SK-N-SH treated with all-trans-retinoic acid at 6 μM for 48 hours (cell line): ENCODE measurements at regions not wholly inside any gene's neighbourhood (a gene's known extent, or its start where the extent isn't known, plus 50 kb on each side); places are given as distances from the start of the nearest gene placed in this dataset.

Source experiments
- ATAC-seq: fragments of 200-7000 bp; cut with Tn5 transposase; 3 replicates; pipeline ENCODE4 v1.9.1; 2020; ENCODE audit warnings: mild to moderate bottlenecking, moderate library complexity
- ARNTL ChIP-seq: fragments of 450-650 bp; formaldehyde crosslinking; IDR thresholded peaks from 2 replicates; pipeline ENCODE4 v1.5.0; 2020; ENCODE audit warnings: low read depth, mild to moderate bottlenecking, moderate library complexity, borderline replicate concordance
- BACH2 ChIP-seq: fragments of 250-450 bp; sonication (Bioruptor Pico); IDR thresholded peaks from 2 replicates; pipeline ENCODE4 v1.9.0; 2021; ENCODE audit warnings: mild to moderate bottlenecking, borderline replicate concordance
- CSDC2 ChIP-seq: fragments of 250-450 bp; sonication (Bioruptor Pico); IDR thresholded peaks from 2 replicates; pipeline ENCODE4 v1.5.0; 2020; ENCODE audit warnings: mild to moderate bottlenecking, moderate library complexity
- ESRRG ChIP-seq: fragments of 250-450 bp; sonication (Bioruptor Pico); IDR thresholded peaks from 2 replicates; pipeline ENCODE4 v1.6.1; 2021; ENCODE audit warnings: mild to moderate bottlenecking
- GLIS3 ChIP-seq: fragments of 250-450 bp; sonication (Bioruptor Pico); IDR thresholded peaks from 2 replicates; pipeline ENCODE4 v1.5.0; 2020; ENCODE audit warnings: mild to moderate bottlenecking, moderate library complexity
- ISL1 ChIP-seq: fragments of 250-450 bp; sonication (Bioruptor Pico); IDR thresholded peaks from 2 replicates; pipeline ENCODE4 v2.1.2; 2022; ENCODE audit warnings: mild to moderate bottlenecking, moderate library complexity
- OSR1 ChIP-seq: fragments of 250-450 bp; sonication (Bioruptor Pico); IDR thresholded peaks from 2 replicates; pipeline ENCODE4 v1.8.0; 2022; ENCODE audit warnings: moderate library complexity, mild to moderate bottlenecking, inconsistent platforms
- PPARA ChIP-seq: fragments of 250-450 bp; sonication (Bioruptor Pico); IDR thresholded peaks from 2 replicates; pipeline ENCODE4 v1.5.0; 2020; ENCODE audit warnings: mild to moderate bottlenecking, borderline replicate concordance
- RARB ChIP-seq: fragments of 250-450 bp; sonication (Bioruptor Pico); IDR thresholded peaks from 2 replicates; pipeline ENCODE4 v1.8.0; 2021; ENCODE audit warnings: mild to moderate bottlenecking, moderate library complexity
- TCF4 ChIP-seq: fragments of 250-450 bp; sonication (Bioruptor Pico); IDR thresholded peaks from 2 replicates; pipeline ENCODE4 v1.8.0; 2021; ENCODE audit warnings: mild to moderate bottlenecking, moderate library complexity, borderline replicate concordance
- TOX ChIP-seq: fragments of 250-450 bp; sonication (Bioruptor Pico); IDR thresholded peaks from 2 replicates; pipeline ENCODE4 v1.8.0; 2021; ENCODE audit warnings: mild to moderate bottlenecking, moderate library complexity, borderline replicate concordance
- ZC3H10 ChIP-seq: fragments of 250-450 bp; sonication (Bioruptor Pico); IDR thresholded peaks from 2 replicates; pipeline ENCODE4 v1.5.1; 2021; ENCODE audit warnings: mild to moderate bottlenecking, moderate library complexity
- ZFP3 ChIP-seq: fragments of 250-450 bp; sonication (Bioruptor Pico); IDR thresholded peaks from 2 replicates; pipeline ENCODE4 v1.5.0; 2020; ENCODE audit warnings: mild to moderate bottlenecking, moderate library complexity
- ZFP30 ChIP-seq: fragments of 450-650 bp; formaldehyde crosslinking; IDR thresholded peaks from 2 replicates; pipeline ENCODE4 v1.5.0; 2022; ENCODE audit warnings: mild to moderate bottlenecking, moderate library complexity
- ZNF565 ChIP-seq: fragments of 450-650 bp; formaldehyde crosslinking; conservative IDR thresholded peaks from 2 replicates; pipeline ENCODE4 v1.5.0; 2020; ENCODE audit warnings: low read depth, mild to moderate bottlenecking, moderate library complexity
- ZNF70 ChIP-seq: fragments of 450-650 bp; formaldehyde crosslinking; IDR thresholded peaks from 2 replicates; pipeline ENCODE4 v1.5.0; 2020; ENCODE audit warnings: mild to moderate bottlenecking, moderate library complexity
- ZNF8 ChIP-seq: fragments of 450-650 bp; formaldehyde crosslinking; IDR thresholded peaks from 2 replicates; pipeline ENCODE4 v1.5.0; 2020; ENCODE audit warnings: mild to moderate bottlenecking, moderate library complexity
- TF ChIP-seq, protein P1 (sequence below): fragments of 250-450 bp; sonication (Bioruptor Pico); IDR thresholded peaks from 2 replicates; pipeline ENCODE4 v1.5.0; 2020; ENCODE audit warnings: mild to moderate bottlenecking, moderate library complexity
- TF ChIP-seq, protein P2 (sequence below): fragments of 250-450 bp; sonication (Bioruptor Pico); IDR thresholded peaks from 2 replicates; pipeline ENCODE4 v1.8.0; 2020; ENCODE audit warnings: mild to moderate bottlenecking, moderate library complexity, borderline replicate concordance
- TF ChIP-seq, protein P3 (sequence below): fragments of 250-450 bp; sonication (Bioruptor Pico); IDR thresholded peaks from 2 replicates; pipeline ENCODE4 v1.5.1; 2020; ENCODE audit warnings: low read depth, mild to moderate bottlenecking, moderate library complexity
- TF ChIP-seq, protein P4 (sequence below): fragments of 250-450 bp; sonication (Bioruptor Pico); IDR thresholded peaks from 2 replicates; pipeline ENCODE4 v1.8.0; 2021; ENCODE audit warnings: low read depth, mild to moderate bottlenecking, moderate library complexity, borderline replicate concordance

DNA sequence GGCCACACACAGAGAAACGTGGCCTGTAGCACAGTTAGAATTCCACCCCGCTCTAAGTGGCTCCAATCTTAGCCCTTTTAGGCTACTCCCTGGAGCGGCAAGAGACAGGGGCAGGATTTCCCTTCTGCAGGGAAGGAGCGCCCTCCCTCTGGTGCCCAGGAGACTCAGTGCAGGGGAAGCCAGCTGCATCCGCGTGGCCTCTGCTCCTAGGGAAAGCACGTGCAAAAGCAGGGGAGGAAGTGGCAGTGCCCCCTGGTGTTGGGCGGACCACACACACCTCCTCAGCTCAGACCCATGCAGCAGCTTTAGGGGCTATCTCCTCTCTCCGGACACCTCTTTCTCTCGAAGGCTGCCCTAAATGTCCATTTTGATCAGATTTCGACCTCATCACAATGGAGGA, 50.0 kb downstream of the SPRING1 start:
- peak; percentile 91 for ATAC-seq

DNA sequence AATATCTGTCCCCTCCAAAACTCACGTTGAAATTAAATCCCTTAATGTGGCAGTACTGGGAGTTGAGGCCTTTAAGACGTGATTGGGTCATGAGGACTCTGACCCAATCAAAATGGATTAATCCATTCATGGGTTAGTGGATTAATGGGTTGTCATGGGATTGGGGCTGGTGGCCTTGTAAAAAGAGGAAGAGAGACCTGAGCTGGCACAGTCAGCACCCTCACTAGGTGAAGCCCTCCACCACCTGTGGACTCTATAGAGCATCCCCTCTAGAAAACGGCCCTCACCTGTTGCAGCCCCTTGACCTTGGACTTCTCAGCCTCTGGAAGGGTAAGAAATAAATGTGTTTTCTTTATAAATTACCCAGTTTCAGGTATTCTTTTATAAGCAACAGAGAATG, 53.0 kb downstream of the SPRING1 start:
- no peak for ATAC-seq
- TF ChIP-seq, protein P1, sequence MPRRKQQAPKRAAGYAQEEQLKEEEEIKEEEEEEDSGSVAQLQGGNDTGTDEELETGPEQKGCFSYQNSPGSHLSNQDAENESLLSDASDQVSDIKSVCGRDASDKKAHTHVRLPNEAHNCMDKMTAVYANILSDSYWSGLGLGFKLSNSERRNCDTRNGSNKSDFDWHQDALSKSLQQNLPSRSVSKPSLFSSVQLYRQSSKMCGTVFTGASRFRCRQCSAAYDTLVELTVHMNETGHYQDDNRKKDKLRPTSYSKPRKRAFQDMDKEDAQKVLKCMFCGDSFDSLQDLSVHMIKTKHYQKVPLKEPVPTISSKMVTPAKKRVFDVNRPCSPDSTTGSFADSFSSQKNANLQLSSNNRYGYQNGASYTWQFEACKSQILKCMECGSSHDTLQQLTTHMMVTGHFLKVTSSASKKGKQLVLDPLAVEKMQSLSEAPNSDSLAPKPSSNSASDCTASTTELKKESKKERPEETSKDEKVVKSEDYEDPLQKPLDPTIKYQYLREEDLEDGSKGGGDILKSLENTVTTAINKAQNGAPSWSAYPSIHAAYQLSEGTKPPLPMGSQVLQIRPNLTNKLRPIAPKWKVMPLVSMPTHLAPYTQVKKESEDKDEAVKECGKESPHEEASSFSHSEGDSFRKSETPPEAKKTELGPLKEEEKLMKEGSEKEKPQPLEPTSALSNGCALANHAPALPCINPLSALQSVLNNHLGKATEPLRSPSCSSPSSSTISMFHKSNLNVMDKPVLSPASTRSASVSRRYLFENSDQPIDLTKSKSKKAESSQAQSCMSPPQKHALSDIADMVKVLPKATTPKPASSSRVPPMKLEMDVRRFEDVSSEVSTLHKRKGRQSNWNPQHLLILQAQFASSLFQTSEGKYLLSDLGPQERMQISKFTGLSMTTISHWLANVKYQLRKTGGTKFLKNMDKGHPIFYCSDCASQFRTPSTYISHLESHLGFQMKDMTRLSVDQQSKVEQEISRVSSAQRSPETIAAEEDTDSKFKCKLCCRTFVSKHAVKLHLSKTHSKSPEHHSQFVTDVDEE (CRISPR knock-in tag) = no peak
- TF ChIP-seq ESRRG = no peak
- TF ChIP-seq, protein P2, sequence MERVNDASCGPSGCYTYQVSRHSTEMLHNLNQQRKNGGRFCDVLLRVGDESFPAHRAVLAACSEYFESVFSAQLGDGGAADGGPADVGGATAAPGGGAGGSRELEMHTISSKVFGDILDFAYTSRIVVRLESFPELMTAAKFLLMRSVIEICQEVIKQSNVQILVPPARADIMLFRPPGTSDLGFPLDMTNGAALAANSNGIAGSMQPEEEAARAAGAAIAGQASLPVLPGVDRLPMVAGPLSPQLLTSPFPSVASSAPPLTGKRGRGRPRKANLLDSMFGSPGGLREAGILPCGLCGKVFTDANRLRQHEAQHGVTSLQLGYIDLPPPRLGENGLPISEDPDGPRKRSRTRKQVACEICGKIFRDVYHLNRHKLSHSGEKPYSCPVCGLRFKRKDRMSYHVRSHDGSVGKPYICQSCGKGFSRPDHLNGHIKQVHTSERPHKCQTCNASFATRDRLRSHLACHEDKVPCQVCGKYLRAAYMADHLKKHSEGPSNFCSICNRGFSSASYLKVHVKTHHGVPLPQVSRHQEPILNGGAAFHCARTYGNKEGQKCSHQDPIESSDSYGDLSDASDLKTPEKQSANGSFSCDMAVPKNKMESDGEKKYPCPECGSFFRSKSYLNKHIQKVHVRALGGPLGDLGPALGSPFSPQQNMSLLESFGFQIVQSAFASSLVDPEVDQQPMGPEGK (CRISPR knock-in tag) = no peak
- TF ChIP-seq ZNF70 (CRISPR knock-in tag) = no peak
- no peak for TF ChIP-seq ZFP30 (CRISPR knock-in tag)
- TF ChIP-seq OSR1 (CRISPR knock-in tag) = no peak
- no peak for TF ChIP-seq PPARA
- TF ChIP-seq GLIS3 (CRISPR knock-in tag) = no peak
- no peak for TF ChIP-seq CSDC2 (CRISPR knock-in tag)
- no peak for TF ChIP-seq TCF4 (CRISPR knock-in tag)
- no peak for TF ChIP-seq ZNF8
- TF ChIP-seq TOX (CRISPR knock-in tag) = no peak
- TF ChIP-seq BACH2 (CRISPR knock-in tag) = no peak
- TF ChIP-seq, protein P3, sequence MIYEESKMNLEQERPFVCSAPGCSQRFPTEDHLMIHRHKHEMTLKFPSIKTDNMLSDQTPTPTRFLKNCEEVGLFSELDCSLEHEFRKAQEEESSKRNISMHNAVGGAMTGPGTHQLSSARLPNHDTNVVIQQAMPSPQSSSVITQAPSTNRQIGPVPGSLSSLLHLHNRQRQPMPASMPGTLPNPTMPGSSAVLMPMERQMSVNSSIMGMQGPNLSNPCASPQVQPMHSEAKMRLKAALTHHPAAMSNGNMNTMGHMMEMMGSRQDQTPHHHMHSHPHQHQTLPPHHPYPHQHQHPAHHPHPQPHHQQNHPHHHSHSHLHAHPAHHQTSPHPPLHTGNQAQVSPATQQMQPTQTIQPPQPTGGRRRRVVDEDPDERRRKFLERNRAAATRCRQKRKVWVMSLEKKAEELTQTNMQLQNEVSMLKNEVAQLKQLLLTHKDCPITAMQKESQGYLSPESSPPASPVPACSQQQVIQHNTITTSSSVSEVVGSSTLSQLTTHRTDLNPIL (CRISPR knock-in tag) = no peak
- TF ChIP-seq ZNF565 (CRISPR knock-in tag) = no peak
- TF ChIP-seq ZC3H10 (CRISPR knock-in tag) = no peak

More for the DNA sequence above, 50.0 kb downstream of the SPRING1 start:
- TF ChIP-seq PPARA = no peak

DNA sequence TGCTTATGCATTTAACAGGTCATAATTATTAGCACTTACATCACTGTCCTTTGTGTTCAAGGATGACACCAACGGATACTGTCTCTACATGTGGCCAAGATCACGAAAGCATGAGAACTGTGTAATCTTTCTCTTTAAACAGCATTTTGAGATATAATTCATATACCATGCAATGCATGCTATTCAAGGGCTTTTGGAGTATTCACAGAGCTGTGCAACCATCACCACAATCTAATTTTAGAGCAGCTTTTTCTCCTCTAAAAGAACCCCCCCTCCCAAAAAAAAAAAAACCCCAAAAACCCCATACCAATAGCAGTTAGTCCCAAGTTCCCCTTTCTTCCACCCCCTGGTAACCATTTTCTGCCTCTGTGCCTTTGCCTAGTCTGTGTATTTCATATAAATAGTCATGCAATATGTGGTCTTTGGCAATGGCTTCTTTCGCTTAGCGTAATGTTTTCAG, 60.6 kb downstream of the SPRING1 start:
- no peak for ATAC-seq
- TF ChIP-seq GLIS3 (CRISPR knock-in tag) (no peak), ARNTL (CRISPR knock-in tag) (no peak), ZNF8 (no peak), RARB (CRISPR knock-in tag) (no peak), ESRRG (no peak), ISL1 (CRISPR knock-in tag) (no peak), OSR1 (CRISPR knock-in tag) (no peak), ZFP30 (CRISPR knock-in tag) (no peak), ZC3H10 (CRISPR knock-in tag) (no peak), BACH2 (CRISPR knock-in tag) (no peak), ZFP3 (CRISPR knock-in tag) (no peak), ZNF70 (CRISPR knock-in tag) (no peak), TCF4 (CRISPR knock-in tag) (no peak), PPARA (no peak)
- TF ChIP-seq, protein P4, sequence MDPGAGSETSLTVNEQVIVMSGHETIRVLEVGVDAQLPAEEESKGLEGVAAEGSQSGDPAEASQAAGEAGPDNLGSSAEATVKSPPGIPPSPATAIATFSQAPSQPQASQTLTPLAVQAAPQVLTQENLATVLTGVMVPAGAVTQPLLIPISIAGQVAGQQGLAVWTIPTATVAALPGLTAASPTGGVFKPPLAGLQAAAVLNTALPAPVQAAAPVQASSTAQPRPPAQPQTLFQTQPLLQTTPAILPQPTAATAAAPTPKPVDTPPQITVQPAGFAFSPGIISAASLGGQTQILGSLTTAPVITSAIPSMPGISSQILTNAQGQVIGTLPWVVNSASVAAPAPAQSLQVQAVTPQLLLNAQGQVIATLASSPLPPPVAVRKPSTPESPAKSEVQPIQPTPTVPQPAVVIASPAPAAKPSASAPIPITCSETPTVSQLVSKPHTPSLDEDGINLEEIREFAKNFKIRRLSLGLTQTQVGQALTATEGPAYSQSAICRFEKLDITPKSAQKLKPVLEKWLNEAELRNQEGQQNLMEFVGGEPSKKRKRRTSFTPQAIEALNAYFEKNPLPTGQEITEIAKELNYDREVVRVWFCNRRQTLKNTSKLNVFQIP (CRISPR knock-in tag) = no peak
- TF ChIP-seq, protein P1 (CRISPR knock-in tag) = no peak
- TF ChIP-seq, protein P2 (CRISPR knock-in tag) = no peak
- TF ChIP-seq, all 23 proteins: peak for 0
